B cell (primary cell): ENCODE measurements at regions not wholly inside any gene's neighbourhood (a gene's known extent, or its start where the extent isn't known, plus 50 kb on each side); places are given as distances from the start of the nearest gene placed in this dataset.

ENCODE experiments used
- CTCF ChIP-seq: fragments of 200-600 bp; IDR thresholded peaks from one replicate; pipeline ENCODE4 v1.8.0; 2022; ENCODE audit warnings: antibody characterized with exemption, mild to moderate bottlenecking
- EZH2 ChIP-seq: IDR thresholded peaks from 2 replicates; pipeline ENCODE4 v1.6.1; 2012; ENCODE audit warnings: borderline replicate concordance, low read depth, mild to moderate bottlenecking, moderate library complexity, low read length; ENCODE audit not compliant: insufficient read depth, poor library complexity, severe bottlenecking

- TF ChIP-seq CTCF: no peak
- TF ChIP-seq EZH2: no peak
Observed at GRCh38 chr6:110039981-110040383, 61.9 kb downstream of the GPR6 start.
